KMS-11 (cell line): ENCODE measurements at regions not wholly inside any gene's neighbourhood (a gene's known extent, or its start where the extent isn't known, plus 50 kb on each side); places are given as distances from the start of the nearest gene placed in this dataset.

Experiments
- H2AFZ ChIP-seq: fragments of 200-600 bp; sonication (generic); 2 replicates; pipeline ENCODE4 v1.6.1; 2016; ENCODE audit warnings: antibody characterized with exemption, mixed run types, low read depth
- H3K27ac ChIP-seq: fragments of 200-600 bp; sonication (generic); 2 replicates; pipeline ENCODE4 v1.6.1; 2016; ENCODE audit warnings: mild to moderate bottlenecking, mixed run types
- H3K27me3 ChIP-seq: fragments of 200-600 bp; sonication (generic); 2 replicates; pipeline ENCODE4 v1.6.1; 2017; ENCODE audit warnings: mild to moderate bottlenecking, low read depth, mixed run types, moderate library complexity; ENCODE audit not compliant: insufficient read depth
- H3K36me3 ChIP-seq: fragments of 200-600 bp; sonication (generic); 2 replicates; pipeline ENCODE4 v1.6.1; 2017; ENCODE audit warnings: mild to moderate bottlenecking, mixed run types; ENCODE audit not compliant: insufficient read depth
- H3K4me1 ChIP-seq: fragments of 200-600 bp; sonication (generic); 2 replicates; pipeline ENCODE4 v1.6.1; 2016; ENCODE audit warnings: mild to moderate bottlenecking, low read depth, mixed run types; ENCODE audit not compliant: poor library complexity, severe bottlenecking
- H3K4me2 ChIP-seq: fragments of 200-600 bp; sonication (generic); 2 replicates; pipeline ENCODE4 v1.7.0; 2016; ENCODE audit warnings: mild to moderate bottlenecking, mixed run types
- H3K4me3 ChIP-seq: fragments of 200-600 bp; sonication (generic); IDR thresholded peaks from 2 replicates; pipeline ENCODE4 v1.6.1; 2017; ENCODE audit warnings: low read depth, low read length, mixed read lengths; ENCODE audit not compliant: insufficient read depth
- H3K79me2 ChIP-seq: fragments of 200-600 bp; sonication (generic); 2 replicates; pipeline ENCODE4 v1.6.1; 2016; ENCODE audit warnings: low read depth, mixed run types; ENCODE audit not compliant: insufficient read depth
- H3K9ac ChIP-seq: fragments of 200-600 bp; sonication (generic); 2 replicates; pipeline ENCODE4 v1.6.1; 2016; ENCODE audit warnings: mild to moderate bottlenecking, mixed run types
- H4K20me1 ChIP-seq: fragments of 200-600 bp; sonication (generic); 2 replicates; pipeline ENCODE4 v1.6.1; 2016; ENCODE audit warnings: mild to moderate bottlenecking, mixed run types; ENCODE audit not compliant: insufficient read depth
- TF ChIP-seq, protein P1 (sequence below): fragments of 200-600 bp; sonication (generic); conservative IDR thresholded peaks from 2 replicates; pipeline ENCODE4 v1.6.1; 2017; ENCODE audit warnings: low read depth, mild to moderate bottlenecking, antibody characterized with exemption, low read length, moderate library complexity, mixed read lengths

DNA sequence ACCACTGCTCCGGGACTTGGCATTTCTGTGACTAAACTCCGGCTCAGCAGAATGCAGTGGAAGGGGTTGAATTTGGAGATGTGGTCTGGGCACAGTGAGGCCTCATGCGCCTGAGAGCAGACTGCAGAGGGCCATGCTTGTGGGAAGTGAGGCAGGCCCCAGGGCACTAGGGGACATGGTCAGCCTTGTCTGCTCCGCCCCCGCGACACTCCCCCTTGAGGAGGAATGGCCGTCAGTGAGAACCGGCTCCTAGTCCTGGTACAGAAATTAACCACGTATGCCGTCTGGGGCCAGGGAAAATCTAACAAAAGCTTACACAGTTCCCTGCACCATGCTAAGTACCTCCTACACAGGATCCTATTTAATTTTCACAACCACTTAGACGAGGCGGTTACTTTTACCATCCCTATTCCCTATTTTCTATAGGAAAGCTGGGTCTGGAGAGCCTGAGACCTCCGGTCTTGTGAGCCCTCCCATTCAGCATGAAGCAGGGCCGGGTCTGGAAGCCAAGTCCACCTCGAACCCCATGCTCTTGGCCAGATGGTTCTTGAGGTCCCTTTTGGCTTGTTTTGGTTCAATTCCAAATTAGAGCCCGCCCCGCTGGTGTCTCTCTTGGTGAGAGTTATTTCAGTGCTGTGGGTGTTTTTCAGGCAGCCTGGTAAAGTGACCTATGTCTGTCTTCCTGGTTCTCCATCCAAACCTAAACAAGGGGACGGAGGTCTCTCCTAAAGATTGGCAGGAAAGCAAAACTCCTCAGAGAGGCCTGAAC lies 87.7 kb upstream of the PITRM1 start:
- Histone ChIP-seq H3K79me2 (no peaks in the 10 kb centered on the region), H3K9ac (no peak overlapping the region), H3K4me2 (no peak overlapping the region), H3K27me3 (no peaks in the 10 kb centered on the region), H4K20me1 (no peaks in the 10 kb centered on the region), H2AFZ (no peak overlapping the region), H3K4me1 (no peaks in the 10 kb centered on the region), H3K4me3 (no peak overlapping the region), H3K36me3 (no peaks in the 10 kb centered on the region), H3K27ac (no peak overlapping the region)
- TF ChIP-seq, protein P1, sequence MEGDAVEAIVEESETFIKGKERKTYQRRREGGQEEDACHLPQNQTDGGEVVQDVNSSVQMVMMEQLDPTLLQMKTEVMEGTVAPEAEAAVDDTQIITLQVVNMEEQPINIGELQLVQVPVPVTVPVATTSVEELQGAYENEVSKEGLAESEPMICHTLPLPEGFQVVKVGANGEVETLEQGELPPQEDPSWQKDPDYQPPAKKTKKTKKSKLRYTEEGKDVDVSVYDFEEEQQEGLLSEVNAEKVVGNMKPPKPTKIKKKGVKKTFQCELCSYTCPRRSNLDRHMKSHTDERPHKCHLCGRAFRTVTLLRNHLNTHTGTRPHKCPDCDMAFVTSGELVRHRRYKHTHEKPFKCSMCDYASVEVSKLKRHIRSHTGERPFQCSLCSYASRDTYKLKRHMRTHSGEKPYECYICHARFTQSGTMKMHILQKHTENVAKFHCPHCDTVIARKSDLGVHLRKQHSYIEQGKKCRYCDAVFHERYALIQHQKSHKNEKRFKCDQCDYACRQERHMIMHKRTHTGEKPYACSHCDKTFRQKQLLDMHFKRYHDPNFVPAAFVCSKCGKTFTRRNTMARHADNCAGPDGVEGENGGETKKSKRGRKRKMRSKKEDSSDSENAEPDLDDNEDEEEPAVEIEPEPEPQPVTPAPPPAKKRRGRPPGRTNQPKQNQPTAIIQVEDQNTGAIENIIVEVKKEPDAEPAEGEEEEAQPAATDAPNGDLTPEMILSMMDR = no peak

DNA sequence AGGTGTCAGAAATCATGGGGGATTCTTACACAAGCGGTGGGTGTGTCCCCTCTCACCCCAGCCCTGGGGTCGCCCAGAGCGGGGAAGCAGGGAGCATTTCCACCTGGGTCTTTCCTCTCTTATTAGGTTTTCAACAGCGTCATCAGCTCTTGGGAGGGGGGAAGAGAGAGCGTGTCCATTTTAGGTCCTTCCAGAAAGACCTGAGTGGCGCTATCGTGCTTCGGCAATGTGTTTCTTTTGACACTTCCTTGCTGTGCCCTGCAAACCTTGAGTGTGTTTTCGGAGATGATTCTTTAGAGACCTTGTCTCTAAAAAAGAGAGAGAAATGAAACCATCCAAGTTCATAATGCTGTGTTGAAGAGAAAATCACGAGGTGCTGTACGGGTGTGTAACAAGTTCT lies 86.9 kb upstream of the PITRM1 start:
- Histone ChIP-seq H2AFZ (no peak overlapping the region), H3K79me2 (no peaks in the 10 kb centered on the region), H3K4me1 (no peaks in the 10 kb centered on the region), H3K36me3 (no peaks in the 10 kb centered on the region), H3K4me2 (no peak overlapping the region), H3K27ac (no peak overlapping the region), H3K4me3 (no peak overlapping the region), H4K20me1 (no peaks in the 10 kb centered on the region), H3K27me3 (no peaks in the 10 kb centered on the region), H3K9ac (no peak overlapping the region)
- TF ChIP-seq, protein P1 = no peak

DNA sequence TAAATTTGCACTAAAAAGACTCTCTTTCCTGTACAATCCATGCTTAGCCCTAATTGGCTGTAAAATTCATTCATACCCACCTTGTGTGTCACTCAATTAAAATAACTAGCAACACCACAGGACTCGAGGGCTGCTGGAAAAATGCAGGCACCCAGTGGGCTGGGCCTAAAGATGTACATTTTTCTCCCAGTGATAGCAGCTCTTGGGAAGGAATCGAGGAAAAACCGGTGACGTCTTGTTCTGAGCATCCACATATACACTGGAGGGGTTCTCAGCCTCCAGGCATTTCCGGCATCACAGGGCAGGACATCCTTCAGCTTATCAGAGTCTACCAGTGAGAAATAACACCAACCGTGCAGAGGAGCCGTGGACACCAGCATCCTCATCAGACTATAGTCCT lies 85.8 kb upstream of the PITRM1 start:
- Histone ChIP-seq H3K27me3 (no peaks in the 10 kb centered on the region), H2AFZ (no peak overlapping the region)
- TF ChIP-seq, protein P1 = no peak

DNA sequence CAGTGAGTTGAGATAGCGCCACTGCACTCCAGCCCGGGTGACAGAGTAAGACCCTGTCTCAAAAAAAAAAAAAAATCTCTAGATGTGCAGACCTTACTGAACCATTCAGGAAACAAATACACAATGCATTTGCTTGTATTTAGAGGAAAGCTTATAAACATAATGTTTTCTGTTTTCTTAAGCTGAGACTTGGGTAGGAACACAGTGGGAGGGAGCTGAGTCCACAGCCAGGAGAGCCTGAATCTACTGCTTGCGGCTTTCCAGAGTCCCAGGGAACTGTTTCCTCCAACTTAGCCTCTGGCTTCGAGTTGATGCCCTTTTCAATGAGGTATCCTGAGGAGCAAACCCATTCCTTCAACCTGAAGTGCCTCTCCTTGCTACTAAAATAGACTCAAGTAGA lies 83.0 kb upstream of the PITRM1 start:
- TF ChIP-seq, protein P1 = no peak
- H3K4me3 ChIP-seq = no peak overlapping the region
- no peaks in the 10 kb centered on the region for H3K79me2 ChIP-seq
- no peak overlapping the region for H2AFZ ChIP-seq
- H3K4me1 ChIP-seq = peaks cover 8% of the 10 kb centered on the region
- H3K36me3 ChIP-seq = no peaks in the 10 kb centered on the region
- no peak overlapping the region for H3K27ac ChIP-seq
- H4K20me1 ChIP-seq = no peaks in the 10 kb centered on the region
- no peak overlapping the region for H3K9ac ChIP-seq
- H3K4me2 ChIP-seq = no peak overlapping the region
- H3K27me3 ChIP-seq = no peaks in the 10 kb centered on the region

More for the DNA sequence above, 85.8 kb upstream of the PITRM1 start:
- Histone ChIP-seq H3K4me2 (no peak overlapping the region), H3K36me3 (no peaks in the 10 kb centered on the region), H3K27ac (no peak overlapping the region), H3K4me3 (no peak overlapping the region), H3K4me1 (no peaks in the 10 kb centered on the region), H3K79me2 (no peaks in the 10 kb centered on the region), H3K9ac (no peak overlapping the region), H4K20me1 (no peaks in the 10 kb centered on the region)
